Upper lobe of right lung (tissue), 1 donor: ENCODE measurements at regions not wholly inside any gene's neighbourhood (a gene's known extent, or its start where the extent isn't known, plus 50 kb on each side); places are given as distances from the start of the nearest gene placed in this dataset.

Experiments used
- ATAC-seq: fragments of 200-7000 bp; cut with Tn5 transposase; one replicate; pipeline ENCODE4 v1.9.1; 2020; ENCODE audit warnings: mild to moderate bottlenecking, moderate library complexity
- DNase-seq: peaks from one replicate; pipeline ENCODE4 v3.0.0-alpha.2; 2020
- H3K27ac ChIP-seq: fragments of 200-600 bp; one replicate; pipeline ENCODE4 v1.8.0; 2022
- H3K27me3 ChIP-seq: fragments of 200-600 bp; one replicate; pipeline ENCODE4 v1.8.0; 2022; ENCODE audit warnings: mild to moderate bottlenecking
- H3K36me3 ChIP-seq: fragments of 200-600 bp; one replicate; pipeline ENCODE4 v1.8.0; 2022
- H3K4me1 ChIP-seq: fragments of 200-600 bp; one replicate; pipeline ENCODE4 v1.8.0; 2022
- H3K4me3 ChIP-seq: fragments of 200-600 bp; one replicate; pipeline ENCODE4 v1.8.0; 2022; ENCODE audit warnings: mild to moderate bottlenecking
- H3K9me3 ChIP-seq: fragments of 200-600 bp; one replicate; pipeline ENCODE4 v1.8.0; 2022
- CTCF ChIP-seq: fragments of 200-600 bp; IDR thresholded peaks from one replicate; pipeline ENCODE4 v1.8.0; 2022; ENCODE audit warnings: antibody characterized with exemption
- intact Hi-C: fragments of 100-400 bp; cut with DNase I; formaldehyde crosslinking; loops from one replicate; pipeline ENCODE4 v1.11.0; 2022
- donor health status: DM: no; HTN: yes; CAD: no; lungs with severe emphysema.

- no peak for TF ChIP-seq CTCF
- Histone ChIP-seq H3K9me3 (no peaks in the 10 kb centered on the region), H3K36me3 (no peaks in the 10 kb centered on the region), H3K4me3 (no peak overlapping the region), H3K27ac (no peak overlapping the region), H3K27me3 (no peaks in the 10 kb centered on the region), H3K4me1 (no peaks in the 10 kb centered on the region)
- ATAC-seq (no peak), DNase-seq (no peak)
- intact Hi-C loops = no loop called here
Measured at GRCh38 chr3:181410870-181411269, 300.9 kb upstream of the SOX2 start.

DNA sequence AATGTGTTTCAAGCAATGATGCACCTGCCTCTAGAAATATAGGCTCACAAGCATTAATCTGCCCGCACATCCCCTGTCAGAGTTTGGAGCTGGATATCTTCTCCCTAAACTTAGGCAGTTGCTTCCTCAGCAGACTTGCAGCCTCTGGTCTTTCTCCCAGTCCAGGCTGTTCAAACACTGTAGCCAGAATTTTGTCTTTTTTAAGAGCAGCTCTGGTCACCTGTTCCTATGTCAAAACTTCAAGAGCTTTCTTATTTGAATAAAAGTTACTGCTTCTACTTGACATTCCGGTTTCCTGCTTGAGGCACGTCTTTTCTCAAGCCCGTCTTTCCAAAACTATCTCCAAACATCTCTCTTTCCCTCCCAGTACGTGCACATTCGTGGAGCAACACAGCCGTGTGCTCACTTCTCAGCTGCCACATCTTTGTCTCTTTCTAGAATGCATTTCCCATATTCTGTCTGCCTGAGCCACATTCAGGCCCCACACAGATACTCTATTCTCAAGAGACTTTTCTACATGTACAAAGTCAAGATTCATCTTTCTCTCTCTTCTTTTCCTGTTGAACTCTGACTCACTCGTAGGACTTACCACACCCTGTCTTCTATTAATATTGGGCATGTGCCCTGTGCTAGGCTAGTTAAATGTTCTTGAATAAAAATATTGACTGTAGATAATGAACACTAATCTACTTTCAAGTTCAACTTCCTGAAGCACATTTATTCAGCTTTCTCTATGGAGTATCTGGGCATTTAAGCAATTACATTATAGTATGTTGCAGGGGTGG is 307.7 kb upstream of the SOX2 start:
- no peaks in the 10 kb centered on the region for H3K4me1 ChIP-seq
- peak; percentile 53 for ATAC-seq
- intact Hi-C loops = no loop called here
- no peaks in the 10 kb centered on the region for H3K27me3 ChIP-seq
- no peaks in the 10 kb centered on the region for H3K36me3 ChIP-seq
- no peaks in the 10 kb centered on the region for H3K9me3 ChIP-seq
- H3K27ac ChIP-seq = no peak overlapping the region
- DNase-seq = no peak
- H3K4me3 ChIP-seq = no peak overlapping the region
- no peak for TF ChIP-seq CTCF

GRCh38 chr3:181402347-181402746 is 309.4 kb upstream of the SOX2 start:
- no peak overlapping the region for H3K4me3 ChIP-seq
- intact Hi-C loops = no loop called here
- no peaks in the 10 kb centered on the region for H3K4me1 ChIP-seq
- ATAC-seq (no peak), DNase-seq (no peak)
- no peak overlapping the region for H3K27ac ChIP-seq
- no peak for TF ChIP-seq CTCF
- no peaks in the 10 kb centered on the region for H3K27me3 ChIP-seq
- no peaks in the 10 kb centered on the region for H3K36me3 ChIP-seq
- H3K9me3 ChIP-seq = no peaks in the 10 kb centered on the region

GRCh38 chr3:181384970-181385369 is 326.8 kb upstream of the SOX2 start:
- Histone ChIP-seq H3K27ac (no peak overlapping the region), H3K9me3 (no peaks in the 10 kb centered on the region), H3K27me3 (no peaks in the 10 kb centered on the region), H3K4me1 (no peaks in the 10 kb centered on the region), H3K36me3 (no peaks in the 10 kb centered on the region), H3K4me3 (no peak overlapping the region)
- intact Hi-C loops = no loop called here
- no peak for TF ChIP-seq CTCF
- ATAC-seq (peak; percentile 72), DNase-seq (no peak)

DNA sequence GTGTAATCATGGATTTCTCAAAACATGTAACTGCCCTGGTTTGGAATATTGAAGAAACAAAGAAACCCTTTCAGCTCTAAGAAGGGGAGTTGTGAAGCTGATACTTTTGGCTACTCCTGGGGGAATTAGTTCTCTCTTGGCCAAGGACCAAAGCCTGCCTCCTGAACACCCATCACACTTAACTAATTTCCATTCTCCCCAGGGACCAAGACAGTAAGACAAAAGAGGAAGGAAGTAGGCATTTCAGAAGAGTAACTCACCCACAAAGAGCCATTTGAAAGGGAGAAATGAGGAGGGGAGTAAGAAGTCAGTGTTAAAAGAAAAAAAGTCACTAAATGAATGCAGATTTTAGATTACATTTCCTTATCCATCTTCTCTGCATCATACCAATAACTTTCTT is 328.0 kb upstream of the SOX2 start:
- ATAC-seq (no peak), DNase-seq (no peak)
- H3K4me3 ChIP-seq = no peak overlapping the region
- no peaks in the 10 kb centered on the region for H3K36me3 ChIP-seq
- H3K27ac ChIP-seq = no peak overlapping the region
- no peaks in the 10 kb centered on the region for H3K27me3 ChIP-seq
- intact Hi-C loops = no loop called here
- H3K4me1 ChIP-seq = no peaks in the 10 kb centered on the region
- no peak for TF ChIP-seq CTCF
- no peaks in the 10 kb centered on the region for H3K9me3 ChIP-seq

GRCh38 chr3:181383201-181383600 is 328.5 kb upstream of the SOX2 start:
- Histone ChIP-seq H3K27ac (no peak overlapping the region), H3K27me3 (no peaks in the 10 kb centered on the region), H3K4me3 (no peak overlapping the region), H3K9me3 (no peaks in the 10 kb centered on the region), H3K4me1 (no peaks in the 10 kb centered on the region), H3K36me3 (no peaks in the 10 kb centered on the region)
- intact Hi-C loops = no loop called here
- TF ChIP-seq CTCF = no peak
- ATAC-seq (no peak), DNase-seq (no peak)
